CD14-positive monocyte (primary cell): ENCODE measurements at regions not wholly inside any gene's neighbourhood (a gene's known extent, or its start where the extent isn't known, plus 50 kb on each side); places are given as distances from the start of the nearest gene placed in this dataset.

ENCODE experiments used
- DNase-seq, 3 donors: peaks; one replicate each; pipeline ENCODE4 v3.0.0-alpha.2; 2011 to 2022
- H2AFZ ChIP-seq: 2 replicates; pipeline ENCODE4 v1.6.0; 2012; ENCODE audit warnings: mild to moderate bottlenecking, low read depth, low read length, inconsistent platforms; ENCODE audit not compliant: insufficient read depth, poor library complexity, severe bottlenecking
- H3K27ac ChIP-seq, 2 donors: 1 replicate in 1 of 2; 2 replicates in 1 of 2; pipeline ENCODE4 v1.5.1; 2012 to 2013; ENCODE audit warnings: low read length in 2 of 2, control low read depth in 1 of 2, inconsistent platforms in 1 of 2, low read depth in 1 of 2, mild to moderate bottlenecking in 1 of 2
- H3K27me3 ChIP-seq, 2 donors: one replicate each; pipeline versions ENCODE4 v1.6.0 to v1.6.1; 2011 to 2013; ENCODE audit warnings: low read length in 2 of 2; ENCODE audit not compliant: control insufficient read depth in 2 of 2, insufficient read depth in 2 of 2
- H3K36me3 ChIP-seq, 2 donors: replicated peaks in 1 of 2; 1 replicate in 1 of 2; 2 replicates in 1 of 2; pipeline versions ENCODE4 v1.5.1 to v1.6.1; 2012 to 2013; ENCODE audit warnings: low read length in 2 of 2, control low read depth in 1 of 2, inconsistent platforms in 1 of 2, mild to moderate bottlenecking in 1 of 2; ENCODE audit not compliant: insufficient read depth in 2 of 2, control insufficient read depth in 1 of 2
- H3K4me1 ChIP-seq, 2 donors: 1 replicate in 1 of 2; 2 replicates in 1 of 2; pipeline versions ENCODE4 v1.5.1 to v1.6.1; 2012 to 2013; ENCODE audit warnings: low read length in 2 of 2, control low read depth in 1 of 2, inconsistent platforms in 1 of 2, mild to moderate bottlenecking in 1 of 2, moderate library complexity in 1 of 2; ENCODE audit not compliant: insufficient read depth in 2 of 2, control insufficient read depth in 1 of 2
- H3K4me2 ChIP-seq: replicated peaks from 2 replicates; pipeline ENCODE3; 2012; ENCODE audit warnings: low read length, moderate library complexity, mild to moderate bottlenecking; ENCODE audit not compliant: poor library complexity, severe bottlenecking; ENCODE audit errors: extremely low read depth
- H3K4me3 ChIP-seq, 3 experiments: fragments of 200-600 bp in 1 of 3; sonication (generic) in 1 of 3; replicated peaks in 1 of 3; 1 replicate in 2 of 3; 2 replicates in 1 of 3; pipeline ENCODE4 v1.5.1; 2011 to 2013; ENCODE audit warnings: low read length in 3 of 3, mild to moderate bottlenecking in 3 of 3, control low read depth in 2 of 3, low read depth in 2 of 3, inconsistent platforms in 1 of 3, moderate library complexity in 1 of 3
- H3K79me2 ChIP-seq: 2 replicates; pipeline ENCODE4 v1.6.0; 2012; ENCODE audit warnings: mild to moderate bottlenecking, control low read depth, inconsistent platforms, low read length, moderate library complexity; ENCODE audit not compliant: insufficient read depth
- H3K9ac ChIP-seq: 2 replicates; pipeline ENCODE4 v1.6.0; 2017; ENCODE audit warnings: low read length, mild to moderate bottlenecking; ENCODE audit not compliant: insufficient read depth, poor library complexity, severe bottlenecking
- H3K9me3 ChIP-seq, 2 donors: replicated peaks in 1 of 2; 1 replicate in 1 of 2; 2 replicates in 1 of 2; pipeline versions ENCODE4 v1.5.1 to v1.6.1; 2012 to 2013; ENCODE audit warnings: low read length in 2 of 2, control low read depth in 1 of 2; ENCODE audit not compliant: control insufficient read depth in 1 of 2, insufficient read depth in 1 of 2
- H4K20me1 ChIP-seq: 2 replicates; pipeline ENCODE4 v1.6.0; 2012; ENCODE audit warnings: mild to moderate bottlenecking, low read length, control low read depth, moderate library complexity; ENCODE audit not compliant: insufficient read depth
- H3K27ac Mint-ChIP-seq, 7 donors: one replicate each; pipeline ENCODE4 v1.8.0; 2020; ENCODE audit warnings: mild to moderate bottlenecking in 7 of 7, mixed read lengths in 7 of 7, moderate library complexity in 6 of 7, inconsistent platforms in 2 of 7
- H3K27me3 Mint-ChIP-seq, 3 donors: one replicate each; pipeline ENCODE4 v1.8.0; 2021 to 2022; ENCODE audit warnings: low read depth in 3 of 3, mild to moderate bottlenecking in 3 of 3, mixed read lengths in 3 of 3, moderate library complexity in 3 of 3, inconsistent platforms in 1 of 3
- H3K36me3 Mint-ChIP-seq, 2 donors: one replicate each; pipeline ENCODE4 v1.8.0; 2020; ENCODE audit warnings: mixed read lengths in 2 of 2, inconsistent platforms in 1 of 2, mild to moderate bottlenecking in 1 of 2
- H3K4me1 Mint-ChIP-seq: one replicate; pipeline ENCODE4 v1.8.0; 2020; ENCODE audit warnings: mild to moderate bottlenecking, mixed read lengths
- H3K4me3 Mint-ChIP-seq, 2 donors: one replicate each; pipeline ENCODE4 v1.8.0; 2020; ENCODE audit warnings: mild to moderate bottlenecking in 2 of 2, mixed read lengths in 2 of 2, moderate library complexity in 1 of 2
- H3K9me3 Mint-ChIP-seq, 7 donors: one replicate each; pipeline ENCODE4 v1.8.0; 2020 to 2022; ENCODE audit warnings: mixed read lengths in 7 of 7, mild to moderate bottlenecking in 6 of 7, moderate library complexity in 6 of 7, inconsistent platforms in 2 of 7
- CTCF ChIP-seq: fragments of 200-600 bp; IDR thresholded peaks from one replicate; pipeline ENCODE4 v1.8.0; 2022; ENCODE audit warnings: antibody characterized with exemption, mild to moderate bottlenecking
- WGBS: methylation state at CpG from one replicate; pipeline ENCODE4 v1.1.5; 2013; ENCODE audit warnings: missing lambda C conversion rate; ENCODE audit not compliant: insufficient coverage; 5-methylcytosine and 5-hydroxymethylcytosine counted together
- intact Hi-C, 2 donors: fragments of 100-400 bp; cut with micrococcal nuclease; formaldehyde crosslinking; loops; one replicate each; pipeline versions ENCODE4 v1.15.0 to v1.15.1; 2023

- WGBS: 100% methylated on average over 1 of the region's 2 CpGs
- no peak for TF ChIP-seq CTCF
Observed at GRCh38 chr12:13350946-13351345, 154.4 kb downstream of the EMP1 start.

GRCh38 chr12:13350381-13350780, 153.9 kb downstream of the EMP1 start:
- Histone ChIP-seq H2AFZ (no peak overlapping the region), H3K36me3 (no peaks in the 10 kb centered on the region), H3K27me3 (no peaks in the 10 kb centered on the region), H4K20me1 (no peaks in the 10 kb centered on the region), H3K4me3 (no peak overlapping the region), H3K79me2 (no peaks in the 10 kb centered on the region), H3K4me1 (no peaks in the 10 kb centered on the region), H3K9ac (no peak overlapping the region), H3K4me2 (no peak overlapping the region), H3K9me3 (no peaks in the 10 kb centered on the region), H3K27ac (no peak overlapping the region)
- 100% methylated on average over 1 of the region's 2 CpGs for WGBS
- peaks cover 0 to 1% (median 0%) of the 10 kb centered on the region in 7 donors for H3K9me3 Mint-ChIP-seq
- H3K4me3 Mint-ChIP-seq: no peak overlapping the region
- no peak for TF ChIP-seq CTCF
- DNase-seq: no peak
- peaks cover 6 to 15% (median 8%) of the 10 kb centered on the region in 3 donors for H3K27me3 Mint-ChIP-seq
- intact Hi-C loops: no loop called here
- H3K27ac Mint-ChIP-seq: no peak overlapping the region
- no peaks in the 10 kb centered on the region for H3K4me1 Mint-ChIP-seq
- no peaks in the 10 kb centered on the region for H3K36me3 Mint-ChIP-seq

More at GRCh38 chr12:13350946-13351345, 154.4 kb downstream of the EMP1 start:
- no peaks in the 10 kb centered on the region for H4K20me1 ChIP-seq
- Mint-ChIP-seq H3K27ac (no peak overlapping the region), H3K9me3 (peaks cover 0 to 1% (median 0%) of the 10 kb centered on the region in 7 donors), H3K27me3 (peaks cover 7 to 15% (median 8%) of the 10 kb centered on the region in 3 donors), H3K36me3 (no peaks in the 10 kb centered on the region), H3K4me3 (no peak overlapping the region), H3K4me1 (no peaks in the 10 kb centered on the region)
- intact Hi-C loops: no loop called here
- H3K4me1 ChIP-seq: no peaks in the 10 kb centered on the region
- H3K36me3 ChIP-seq: no peaks in the 10 kb centered on the region
- H3K4me2 ChIP-seq: no peak overlapping the region
- no peaks in the 10 kb centered on the region for H3K9me3 ChIP-seq
- no peak overlapping the region for H3K4me3 ChIP-seq
- no peak overlapping the region for H3K9ac ChIP-seq
- no peak overlapping the region for H3K27ac ChIP-seq
- H2AFZ ChIP-seq: no peak overlapping the region
- no peaks in the 10 kb centered on the region for H3K27me3 ChIP-seq
- H3K79me2 ChIP-seq: no peaks in the 10 kb centered on the region
- DNase-seq: no peak
